GM20000 (cell line): ENCODE measurements at regions not wholly inside any gene's neighbourhood (a gene's known extent, or its start where the extent isn't known, plus 50 kb on each side); places are given as distances from the start of the nearest gene placed in this dataset.

Experiments
- DNase-seq: peaks from one replicate; pipeline ENCODE4 v3.0.0; 2012; ENCODE audit warnings: low spot score
- TF ChIP-seq, protein P1 (sequence below): IDR thresholded peaks from 2 replicates; pipeline ENCODE4 v1.5.1; 2012; ENCODE audit warnings: mild to moderate bottlenecking, control low read depth; ENCODE audit errors: extremely low read depth, missing control alignments

DNA sequence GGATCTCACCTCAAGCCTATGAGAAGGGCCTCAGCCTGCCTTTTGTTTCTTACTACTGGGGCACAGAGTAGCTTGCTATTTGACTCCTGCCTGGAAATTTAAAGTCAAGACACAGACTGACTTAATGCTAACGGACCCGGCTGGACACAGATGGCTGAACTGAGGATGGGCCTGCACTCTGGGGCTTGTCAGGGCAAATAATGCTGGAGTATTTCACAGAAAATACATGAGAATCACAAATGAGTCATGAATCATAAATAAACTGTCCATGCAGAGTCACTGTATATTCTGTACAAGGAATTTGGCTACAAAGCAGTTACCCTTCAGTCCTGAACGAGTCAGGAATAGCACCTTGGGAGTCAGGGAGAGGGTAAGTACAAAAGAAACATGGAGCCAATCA is 683.2 kb upstream of the FOXG1 start:
- no peak for DNase-seq
- TF ChIP-seq, protein P1, sequence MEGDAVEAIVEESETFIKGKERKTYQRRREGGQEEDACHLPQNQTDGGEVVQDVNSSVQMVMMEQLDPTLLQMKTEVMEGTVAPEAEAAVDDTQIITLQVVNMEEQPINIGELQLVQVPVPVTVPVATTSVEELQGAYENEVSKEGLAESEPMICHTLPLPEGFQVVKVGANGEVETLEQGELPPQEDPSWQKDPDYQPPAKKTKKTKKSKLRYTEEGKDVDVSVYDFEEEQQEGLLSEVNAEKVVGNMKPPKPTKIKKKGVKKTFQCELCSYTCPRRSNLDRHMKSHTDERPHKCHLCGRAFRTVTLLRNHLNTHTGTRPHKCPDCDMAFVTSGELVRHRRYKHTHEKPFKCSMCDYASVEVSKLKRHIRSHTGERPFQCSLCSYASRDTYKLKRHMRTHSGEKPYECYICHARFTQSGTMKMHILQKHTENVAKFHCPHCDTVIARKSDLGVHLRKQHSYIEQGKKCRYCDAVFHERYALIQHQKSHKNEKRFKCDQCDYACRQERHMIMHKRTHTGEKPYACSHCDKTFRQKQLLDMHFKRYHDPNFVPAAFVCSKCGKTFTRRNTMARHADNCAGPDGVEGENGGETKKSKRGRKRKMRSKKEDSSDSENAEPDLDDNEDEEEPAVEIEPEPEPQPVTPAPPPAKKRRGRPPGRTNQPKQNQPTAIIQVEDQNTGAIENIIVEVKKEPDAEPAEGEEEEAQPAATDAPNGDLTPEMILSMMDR: no peak

DNA sequence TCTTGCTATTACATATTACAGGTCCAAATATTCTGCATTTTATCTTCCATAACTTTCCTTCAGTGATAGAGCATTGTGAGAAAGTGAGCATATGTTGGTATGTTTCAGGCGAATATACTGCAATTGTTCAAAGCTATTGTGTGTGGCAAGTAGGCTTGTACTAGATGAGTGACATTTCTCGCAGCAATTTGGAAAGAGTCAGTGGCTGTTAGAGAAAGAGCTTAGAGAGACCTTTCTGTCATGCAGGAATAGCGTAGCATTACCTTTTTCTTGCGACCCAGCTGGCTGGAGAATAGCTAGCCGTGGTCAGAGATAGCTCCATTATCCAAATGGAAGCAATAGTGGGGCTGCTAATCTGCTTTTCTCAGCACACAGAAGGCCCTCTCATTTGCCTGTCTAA is 678.5 kb upstream of the FOXG1 start:
- TF ChIP-seq, protein P1: no peak
- DNase-seq: no peak

DNA sequence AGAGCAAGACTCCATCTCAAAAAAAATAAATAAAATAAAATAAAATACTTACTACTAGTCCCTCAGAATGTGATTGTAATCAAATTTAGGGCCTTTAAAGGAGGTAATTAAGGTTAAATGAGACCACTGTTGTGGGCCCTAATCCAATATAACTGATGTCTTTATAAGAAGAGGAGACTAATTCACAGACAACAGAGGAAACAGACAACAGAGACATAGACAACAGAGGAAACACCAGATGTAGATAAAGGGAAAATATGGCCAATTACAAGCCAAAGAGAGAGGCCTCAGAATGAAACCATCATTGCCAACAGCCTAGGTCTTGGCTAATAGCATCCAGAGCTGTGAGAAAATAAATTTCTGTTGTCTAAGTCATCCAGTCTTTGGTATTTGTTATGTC is 669.0 kb upstream of the FOXG1 start:
- TF ChIP-seq, protein P1: no peak
- DNase-seq: no peak

DNA sequence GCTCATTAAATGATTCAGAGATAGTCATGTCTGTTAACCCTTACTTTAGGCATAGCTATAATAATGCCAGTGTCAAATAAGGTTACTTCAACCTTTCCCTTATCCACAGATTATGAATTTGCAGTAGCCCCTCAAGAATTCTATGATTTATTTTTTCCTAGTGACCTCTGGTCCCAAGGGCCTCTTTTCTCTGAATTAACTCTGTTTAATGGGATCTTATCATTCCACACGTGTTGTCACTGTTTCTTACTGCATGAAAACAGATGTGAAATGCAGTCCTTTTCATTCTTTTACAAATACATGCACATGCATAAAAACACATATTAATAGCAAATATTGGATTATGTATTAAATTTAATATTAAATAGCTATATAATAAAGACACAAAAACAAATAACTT is 667.7 kb upstream of the FOXG1 start:
- DNase-seq: no peak
- TF ChIP-seq, protein P1: no peak

DNA sequence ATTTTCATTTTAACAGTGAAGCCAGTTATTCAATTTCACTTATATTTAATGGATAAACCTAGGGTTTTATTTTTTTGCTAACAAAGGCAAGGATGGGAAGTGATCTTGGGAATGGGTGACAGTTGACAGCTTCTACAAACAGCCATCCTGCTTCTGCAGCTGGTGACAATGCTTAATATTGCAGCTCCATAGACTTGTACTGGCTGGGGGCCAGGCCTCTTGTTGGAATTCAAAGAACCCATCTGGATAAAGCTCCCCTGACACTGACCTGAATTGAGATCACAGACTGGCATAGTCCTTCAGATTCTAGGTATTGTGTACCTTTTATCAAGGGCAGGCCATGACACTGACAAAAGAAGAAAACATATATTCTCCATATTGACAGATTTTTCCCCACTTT is 664.6 kb upstream of the FOXG1 start:
- no peak for DNase-seq

DNA sequence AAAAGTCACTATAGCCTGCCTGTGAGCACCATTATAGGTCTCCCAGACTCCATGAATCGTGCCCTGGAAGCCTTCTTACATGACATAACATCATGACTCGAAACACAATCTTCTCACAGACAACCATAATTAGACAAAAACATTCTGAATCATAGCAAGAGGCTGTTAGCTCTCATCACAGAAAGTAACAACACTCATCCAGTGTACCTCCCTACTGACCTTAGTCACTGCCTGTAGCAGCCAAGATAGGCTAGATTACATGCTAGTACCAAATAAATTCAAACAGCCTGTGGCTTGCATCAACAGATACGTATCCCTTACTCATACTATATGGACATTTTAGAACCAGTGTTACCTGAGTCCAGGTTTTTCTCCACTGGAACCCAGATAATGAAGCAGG is 663.8 kb upstream of the FOXG1 start:
- no peak for DNase-seq

More for the DNA sequence above, 664.6 kb upstream of the FOXG1 start:
- TF ChIP-seq, protein P1: no peak

DNA sequence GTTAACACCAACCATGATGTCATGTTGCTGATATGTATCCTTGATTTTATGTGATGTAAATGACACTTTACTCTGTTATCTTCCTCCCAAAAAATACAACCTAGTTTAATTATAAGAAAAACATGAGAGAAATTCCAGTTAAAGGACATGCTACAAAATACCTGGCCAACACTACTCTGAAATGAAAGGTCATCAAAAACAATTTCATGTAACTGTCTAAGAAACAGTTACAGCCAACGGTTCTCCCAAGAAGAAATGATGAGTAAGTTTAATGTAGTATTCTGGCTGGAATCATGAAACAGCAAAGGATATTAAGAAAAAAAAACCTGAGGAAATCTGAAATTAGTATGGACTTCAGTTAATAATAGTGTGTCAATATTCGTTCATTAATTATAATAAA is 653.3 kb upstream of the FOXG1 start:
- DNase-seq: no peak
- TF ChIP-seq, protein P1: no peak

More for the DNA sequence above, 663.8 kb upstream of the FOXG1 start:
- TF ChIP-seq, protein P1: no peak
